GM18502 (cell line): ENCODE measurements at regions not wholly inside any gene's neighbourhood (a gene's known extent, or its start where the extent isn't known, plus 50 kb on each side); places are given as distances from the start of the nearest gene placed in this dataset.
"Not testable (repeated sequence)": the region's sequence is repeated elsewhere in the genome, so short reads cannot be mapped to it uniquely, and the experiment has no call there.

Source experiments
- ATAC-seq: cut with Tn5 transposase; IDR thresholded peaks from one replicate; pipeline ENCODE4 v1.9.1; 2021; ENCODE audit warnings: mild to moderate bottlenecking; ENCODE audit not compliant: unreplicated experiment, poor library complexity

DNA sequence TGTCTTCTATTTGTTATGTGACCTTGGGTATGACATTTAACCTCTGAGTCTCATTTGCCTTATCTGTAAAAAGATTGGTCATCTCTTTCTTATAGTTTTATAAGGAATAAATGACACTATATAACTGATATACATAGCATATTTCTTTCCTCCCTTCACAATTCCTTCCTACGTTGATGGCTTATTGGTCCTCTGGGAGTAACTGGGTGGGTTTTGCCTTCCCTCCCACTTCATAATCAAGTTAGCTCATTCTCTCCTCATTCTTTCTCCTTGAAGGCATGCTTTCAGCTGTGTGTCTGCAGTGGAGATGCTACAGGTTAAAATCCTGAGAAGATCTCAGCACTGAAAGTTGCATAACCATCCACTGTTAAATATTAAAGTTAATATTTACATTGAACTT is 382.4 kb downstream of the TMEM38B start:
- ATAC-seq, result no peak

DNA sequence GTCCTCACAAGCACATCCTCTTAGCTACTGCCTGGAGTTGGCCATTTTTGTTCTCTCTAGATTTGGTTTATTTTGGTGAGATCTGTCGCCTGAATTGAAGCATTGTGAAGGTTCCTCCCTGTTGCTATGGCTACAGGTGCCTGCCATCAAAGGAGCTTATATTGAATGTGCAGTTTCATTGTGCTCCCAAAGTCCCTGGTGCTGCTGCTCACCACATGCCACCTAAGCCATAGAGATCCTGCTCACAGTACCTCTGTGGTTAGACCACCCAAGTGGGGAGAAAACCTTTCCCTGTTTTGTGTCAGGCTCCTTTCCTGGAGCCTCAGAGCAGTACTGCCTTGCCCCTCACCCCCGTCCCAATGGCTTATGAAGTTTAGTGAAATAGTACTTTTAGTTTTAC is 383.4 kb downstream of the TMEM38B start:
- ATAC-seq, result no peak

DNA sequence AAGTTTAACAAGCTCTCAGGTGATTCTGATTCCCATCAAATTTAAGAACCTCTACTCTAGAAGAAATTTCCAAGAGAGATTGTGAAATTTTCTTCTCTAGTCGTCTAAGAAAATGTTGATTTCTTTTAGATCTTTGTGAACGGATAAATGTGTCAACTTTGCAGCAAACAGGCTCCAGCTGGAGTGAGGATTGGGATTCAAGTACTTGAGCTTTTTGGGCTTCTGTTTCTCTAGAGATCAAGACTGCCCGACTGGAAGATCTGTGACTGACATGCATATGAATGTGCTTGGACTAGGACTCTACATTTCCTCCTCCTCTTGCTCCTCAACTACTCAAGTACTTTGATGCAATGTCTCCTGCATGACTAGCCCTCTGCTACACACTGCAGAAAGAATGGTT is 388.3 kb downstream of the TMEM38B start:
- ATAC-seq, result no peak

DNA sequence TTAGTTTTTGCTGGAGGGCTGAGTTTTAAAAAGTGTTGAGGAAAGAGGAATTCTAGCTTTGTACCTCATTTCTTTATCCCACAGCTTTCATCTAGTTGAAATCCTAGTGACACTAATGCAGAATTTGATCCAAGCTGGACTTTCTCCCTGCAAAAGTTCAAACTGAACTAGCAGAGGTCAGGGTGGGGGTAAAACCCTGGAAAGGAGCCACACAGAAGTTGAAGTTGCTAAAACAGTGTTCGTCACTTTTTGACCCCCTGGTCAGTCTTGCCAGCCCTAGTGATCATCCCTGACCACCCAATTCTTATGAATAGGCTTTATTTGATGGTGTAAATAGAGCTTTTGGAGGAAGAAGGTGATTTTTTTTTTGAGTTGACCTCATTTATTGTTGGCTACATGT is 390.4 kb downstream of the TMEM38B start:
- ATAC-seq, result no peak

DNA sequence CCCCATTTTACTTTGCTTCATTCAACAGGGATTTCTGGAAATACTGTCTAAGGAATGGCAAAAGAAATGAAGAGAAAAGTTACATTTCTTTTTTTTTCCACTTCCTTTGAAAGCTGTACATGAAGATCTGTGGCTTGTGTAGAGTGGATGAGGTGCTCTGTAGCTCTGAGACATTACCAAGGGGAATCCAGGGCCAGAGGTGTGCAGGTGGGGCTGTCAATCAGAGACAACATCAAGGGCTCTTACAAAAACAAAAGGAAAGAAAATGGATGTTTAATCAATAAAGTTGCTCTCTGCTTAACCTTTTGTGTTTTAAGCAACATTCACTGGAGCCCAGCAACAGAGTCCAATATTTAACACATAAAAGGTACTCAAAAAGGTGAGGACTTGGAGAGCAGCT is 391.1 kb downstream of the TMEM38B start:
- ATAC-seq, result no peak

DNA sequence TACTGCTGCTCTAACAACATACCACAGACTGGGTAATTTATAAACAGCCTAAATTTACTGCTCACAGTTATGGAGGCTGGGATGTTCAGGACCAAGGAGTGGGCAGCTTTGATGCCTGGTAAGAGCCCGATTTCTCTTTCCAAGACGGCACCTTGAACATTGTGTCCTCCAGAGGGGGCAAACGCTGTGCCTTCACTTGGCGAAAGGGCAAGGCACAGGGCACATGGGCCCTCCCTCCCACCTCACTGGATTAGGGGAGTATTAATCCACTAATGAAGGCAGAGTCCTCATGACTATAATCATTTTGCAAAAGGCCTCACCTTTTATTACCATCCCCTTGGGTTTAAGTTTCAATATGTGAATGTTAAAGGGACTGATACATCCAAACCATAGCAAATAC is 397.7 kb downstream of the TMEM38B start:
- no peak for ATAC-seq

DNA sequence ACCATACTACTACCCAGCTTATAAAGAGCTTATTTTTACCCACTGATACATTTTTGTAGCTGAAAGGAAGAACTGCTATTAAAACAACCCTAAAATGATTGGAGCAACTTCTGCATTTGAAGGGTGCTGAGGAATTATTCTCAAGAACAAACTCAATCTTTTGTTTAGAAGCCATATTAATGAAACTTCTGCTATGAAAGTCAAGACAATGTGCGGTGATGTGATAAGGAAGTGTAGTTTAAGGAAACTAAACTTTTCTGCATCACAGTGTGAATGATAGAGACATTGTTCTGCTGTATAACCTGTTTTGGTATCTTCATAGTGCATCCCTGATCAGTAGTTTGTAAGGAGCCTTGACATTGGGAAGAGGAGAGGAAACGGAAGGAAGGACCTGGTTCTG is 408.5 kb downstream of the TMEM38B start:
- no peak for ATAC-seq

DNA sequence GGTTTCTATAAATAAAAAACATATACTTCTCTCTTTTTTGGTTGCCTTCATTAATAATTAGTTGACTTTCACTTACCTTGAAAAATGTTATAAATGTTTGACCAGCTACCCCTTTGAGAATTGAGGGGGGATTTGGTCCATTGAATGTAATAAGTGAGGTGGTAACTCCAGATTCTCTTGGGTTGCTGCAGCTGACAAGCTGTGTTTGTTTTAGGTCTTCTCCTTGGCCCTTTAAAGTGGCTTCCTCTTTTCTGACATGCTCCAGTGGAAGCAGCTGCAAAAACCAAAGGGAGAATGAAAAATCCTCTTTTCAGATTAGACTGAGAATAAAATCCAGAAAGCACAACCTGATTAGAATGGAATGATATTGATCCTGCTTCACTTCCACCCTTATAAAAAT is 410.5 kb downstream of the TMEM38B start:
- no peak for ATAC-seq

DNA sequence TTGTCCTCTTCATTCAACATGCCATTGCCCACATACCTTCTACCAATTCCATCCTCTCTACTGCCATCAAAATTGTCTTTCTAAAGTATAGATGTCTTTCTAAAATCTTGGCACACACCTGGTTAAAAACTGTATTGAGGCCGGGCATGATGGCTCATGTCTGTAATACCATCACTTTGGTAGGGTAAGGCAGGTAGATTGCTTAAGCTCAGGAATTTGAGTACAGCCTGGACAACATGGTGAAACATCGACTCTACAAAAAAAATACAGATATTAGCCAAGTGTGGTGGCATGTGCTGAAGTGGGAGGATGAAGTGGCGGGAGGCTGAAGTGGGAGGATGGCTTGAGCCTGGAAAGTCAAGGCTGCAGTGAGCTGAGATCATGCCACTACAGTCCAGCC is 412.1 kb downstream of the TMEM38B start:
- ATAC-seq, result no peak

DNA sequence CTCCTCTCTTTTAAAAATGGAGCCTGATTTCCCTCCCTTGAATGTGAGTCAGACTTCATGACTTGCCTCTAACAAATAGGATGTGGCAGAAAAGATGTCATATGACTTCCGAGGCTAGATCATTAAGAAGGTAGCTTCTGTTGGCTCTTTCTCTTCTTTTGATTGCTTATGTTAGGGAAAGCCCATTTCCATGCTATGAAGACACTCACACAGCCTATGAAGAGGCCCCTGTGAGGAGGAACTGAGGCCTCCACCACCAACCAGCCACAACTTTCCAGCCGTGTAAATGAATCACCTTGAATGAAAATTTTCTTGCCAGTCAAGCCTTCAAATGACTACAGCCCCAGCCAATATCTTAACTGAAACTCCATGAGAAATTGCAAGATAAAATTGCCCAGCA is 413.4 kb downstream of the TMEM38B start:
- no peak for ATAC-seq

DNA sequence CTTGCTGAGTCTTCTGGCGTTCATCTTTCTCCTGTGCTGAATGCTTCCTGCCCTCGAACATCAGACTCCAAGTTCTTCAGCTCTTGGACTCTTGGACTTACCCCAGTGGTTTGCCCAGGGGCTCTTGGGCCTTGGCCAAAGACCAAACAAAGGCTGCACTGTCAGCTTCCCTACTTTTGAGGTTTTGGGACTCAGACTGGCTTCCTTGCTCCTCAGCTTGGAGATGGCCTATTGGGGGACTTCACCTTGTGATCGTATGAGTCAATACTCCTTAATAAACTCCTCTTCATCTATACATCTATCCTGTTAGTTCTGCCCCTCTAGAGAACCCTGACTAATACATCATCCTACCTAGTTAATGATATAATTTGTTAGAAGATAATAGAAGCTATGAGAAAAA is 415.4 kb downstream of the TMEM38B start:
- ATAC-seq, result not testable (repeated sequence)

DNA sequence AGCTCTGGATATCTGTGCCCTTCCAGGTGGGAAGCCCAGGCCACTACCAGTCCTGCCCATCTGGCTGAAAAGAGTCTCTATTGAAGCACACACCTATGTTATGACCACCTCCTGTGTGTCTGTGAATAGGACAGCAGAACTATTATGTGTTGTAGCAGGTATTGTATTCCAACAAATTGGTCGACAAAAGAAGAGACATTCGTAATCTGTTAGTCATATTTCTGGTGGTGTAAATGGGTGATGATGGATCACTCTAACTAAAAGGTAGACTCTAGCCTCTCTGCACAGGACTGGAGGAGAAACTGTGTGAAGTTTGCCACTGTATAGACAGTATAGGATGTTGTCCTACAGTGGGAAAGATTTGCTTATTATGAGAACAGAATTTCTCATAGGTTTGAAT is 416.1 kb downstream of the TMEM38B start:
- no peak for ATAC-seq

DNA sequence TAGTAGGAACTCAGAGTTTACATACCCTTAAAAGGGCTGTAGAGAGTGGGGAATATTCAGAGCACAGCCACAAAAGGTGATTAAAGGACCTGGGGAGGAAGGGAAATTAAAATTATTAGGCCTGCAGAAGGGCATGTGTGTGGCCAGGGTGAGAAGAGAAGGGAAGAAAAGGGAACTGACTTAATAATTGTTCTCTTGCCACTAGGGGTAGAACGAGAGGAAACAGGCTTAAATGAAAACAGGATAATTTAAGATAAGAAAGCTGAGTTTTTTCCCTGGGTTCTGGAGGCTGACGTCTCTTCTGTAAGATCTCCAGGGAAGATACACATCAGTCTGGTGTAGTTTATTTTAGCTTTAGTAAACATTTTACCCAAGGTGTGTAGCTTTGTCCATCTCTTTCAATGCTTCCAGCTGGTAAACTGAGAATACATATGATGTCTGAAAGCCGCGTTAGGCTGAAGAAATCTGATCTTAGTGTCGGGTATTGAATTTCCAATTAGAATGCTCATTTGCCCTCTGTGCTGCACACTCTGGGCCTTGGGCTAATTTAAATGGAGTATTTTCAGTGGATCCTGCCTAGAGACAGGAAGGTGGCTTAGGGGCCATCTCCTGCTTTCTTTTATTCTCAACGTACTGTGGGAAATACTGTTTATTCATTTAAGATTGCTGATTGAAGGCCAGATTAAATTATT is 416.8 kb downstream of the TMEM38B start:
- no peak for ATAC-seq

DNA sequence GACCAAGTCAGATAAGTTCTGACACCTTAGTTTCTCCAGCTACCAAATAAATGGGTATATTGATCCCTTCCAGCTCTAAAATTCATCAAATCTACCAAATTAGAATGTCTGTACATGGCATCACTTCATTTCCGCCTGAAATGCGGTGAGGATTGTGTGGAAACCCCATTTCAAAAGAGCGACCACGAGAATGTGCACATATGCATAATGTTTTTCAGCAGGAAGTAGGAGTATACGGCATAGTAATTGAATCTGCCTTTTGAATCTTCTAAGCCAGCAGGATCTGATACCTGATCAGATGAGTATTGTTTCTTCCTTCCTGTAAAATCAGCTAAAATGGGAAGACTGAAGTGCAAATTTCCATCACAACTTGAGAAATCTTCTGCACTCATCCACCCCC is 418.6 kb downstream of the TMEM38B start:
- no peak for ATAC-seq

DNA sequence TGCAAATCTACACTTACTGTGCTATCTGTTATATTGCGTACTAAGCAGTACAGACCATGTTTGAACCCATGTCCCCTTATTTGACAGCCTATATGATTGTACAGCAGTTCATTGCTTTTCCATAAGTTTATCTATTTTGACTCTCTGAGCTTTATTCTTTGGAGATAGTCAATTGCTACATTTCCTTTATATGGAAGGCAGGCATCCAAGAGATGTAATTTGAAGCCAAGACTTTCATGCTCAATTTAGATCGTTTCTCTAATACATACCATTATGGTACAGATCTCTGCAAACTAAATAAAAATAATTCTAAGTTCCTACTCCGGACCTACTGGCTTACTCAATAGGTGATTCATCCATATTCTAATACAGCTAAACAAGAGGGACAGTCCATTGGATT is 424.8 kb downstream of the TMEM38B start:
- no peak for ATAC-seq

DNA sequence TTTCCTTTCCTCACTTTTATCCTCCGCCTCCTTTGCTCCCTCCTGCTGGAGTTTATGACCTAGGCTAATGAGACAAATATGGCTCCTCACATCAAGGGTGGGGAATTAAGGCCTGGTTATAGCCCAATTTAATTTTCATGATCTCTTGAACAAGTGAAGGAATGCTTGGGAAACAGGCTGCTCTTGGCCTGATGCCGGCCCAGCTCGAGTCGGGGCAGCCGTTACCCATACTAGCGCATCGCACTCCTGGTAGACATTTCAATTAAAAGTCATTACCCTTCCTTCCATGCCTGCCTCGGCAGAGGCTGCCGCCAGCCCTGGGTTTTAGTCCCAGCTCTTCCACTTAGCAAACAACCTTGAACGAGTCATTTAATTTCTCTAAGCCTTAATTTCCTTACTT is 425.7 kb downstream of the TMEM38B start:
- no peak for ATAC-seq

DNA sequence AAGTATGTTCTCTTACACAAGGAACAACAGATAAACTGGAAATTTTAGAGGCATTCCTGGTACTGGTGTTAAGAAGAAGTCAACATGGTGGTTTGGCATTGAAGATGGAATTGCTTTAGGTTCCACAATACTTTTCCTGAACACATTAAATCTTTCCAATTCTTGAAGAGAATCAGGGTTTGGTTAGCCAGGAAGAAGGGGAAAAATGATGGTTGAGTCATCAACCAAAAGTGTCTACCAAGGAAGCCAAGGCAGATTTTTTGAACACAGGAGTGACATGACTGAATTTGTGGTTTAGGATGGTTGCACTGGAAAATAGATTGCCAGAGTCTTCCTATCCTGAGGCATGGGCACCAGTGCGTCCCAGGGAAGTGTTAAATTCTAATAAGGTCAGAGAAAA is 433.4 kb downstream of the TMEM38B start:
- no peak for ATAC-seq

DNA sequence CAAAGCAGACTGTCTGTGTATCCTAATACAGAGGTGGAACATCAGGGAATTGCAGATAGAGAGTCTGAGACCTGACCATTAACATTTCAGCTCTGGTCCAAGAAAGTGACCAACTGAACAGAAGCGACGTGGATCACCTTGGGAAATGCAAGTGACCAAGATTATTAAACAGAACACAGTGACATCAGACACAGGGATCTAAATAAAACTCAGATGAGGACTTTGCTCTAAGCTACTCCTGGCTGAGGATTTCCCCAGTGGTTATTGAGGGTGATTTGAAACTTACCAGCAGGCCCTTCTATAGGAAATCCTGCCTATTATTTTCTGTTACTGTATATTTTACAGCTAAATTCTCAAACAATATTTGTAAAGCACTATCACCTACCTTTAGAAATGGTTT is 436.0 kb downstream of the TMEM38B start:
- no peak for ATAC-seq

DNA sequence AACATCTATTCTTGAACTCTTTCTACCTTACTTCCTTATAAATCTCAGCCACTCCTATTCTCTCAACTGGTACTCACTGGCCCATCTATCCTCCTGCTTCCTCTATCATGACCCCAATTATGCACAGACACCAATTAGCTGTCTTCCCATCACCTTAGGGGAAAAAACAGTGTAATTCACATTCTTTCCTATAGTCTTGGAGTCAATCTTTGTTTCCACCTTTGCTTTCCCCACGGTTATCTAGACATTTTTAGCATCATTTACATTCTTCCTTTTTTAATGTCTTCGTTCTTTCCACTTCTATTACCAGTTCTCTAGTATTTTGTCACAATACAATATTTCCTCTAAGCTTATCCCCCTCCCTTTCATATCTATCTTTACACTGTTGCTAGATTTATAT is 449.4 kb downstream of the TMEM38B start:
- ATAC-seq, result no peak

DNA sequence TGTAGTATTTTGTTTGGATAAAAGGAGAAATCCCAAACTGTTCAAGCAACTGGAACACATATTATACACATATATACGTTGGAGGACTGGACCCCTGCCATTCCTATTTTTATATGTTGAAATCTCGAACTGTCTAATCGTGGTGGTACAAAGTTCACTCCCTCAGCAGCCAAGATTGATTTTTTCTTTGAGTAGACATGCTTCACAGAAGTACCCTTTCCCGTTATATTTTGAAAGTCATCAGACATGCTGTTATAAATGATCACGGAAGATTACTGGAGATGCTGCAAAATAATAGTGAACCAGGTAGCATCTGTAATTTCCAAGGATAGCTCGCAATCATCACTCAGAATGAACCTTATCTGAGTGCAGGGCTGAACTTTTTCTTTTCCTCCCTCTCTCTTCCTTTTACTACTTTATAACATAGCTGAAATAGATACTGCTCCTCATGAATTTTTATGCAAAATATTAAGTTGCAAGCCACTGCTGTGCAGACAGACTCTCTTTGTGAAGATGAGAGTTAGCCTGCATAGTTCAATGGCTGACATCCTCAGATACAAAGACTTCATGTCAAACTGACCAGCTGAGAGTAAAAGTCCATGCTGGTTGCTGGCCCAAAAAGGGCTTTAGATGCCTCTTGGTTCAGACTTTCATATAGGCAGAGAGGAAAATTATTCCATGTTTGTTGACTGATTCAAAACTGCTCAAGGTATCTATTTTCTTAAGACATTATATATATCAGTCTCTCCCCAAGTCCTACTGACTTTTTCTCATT is 451.9 kb downstream of the TMEM38B start:
- ATAC-seq, result no peak

DNA sequence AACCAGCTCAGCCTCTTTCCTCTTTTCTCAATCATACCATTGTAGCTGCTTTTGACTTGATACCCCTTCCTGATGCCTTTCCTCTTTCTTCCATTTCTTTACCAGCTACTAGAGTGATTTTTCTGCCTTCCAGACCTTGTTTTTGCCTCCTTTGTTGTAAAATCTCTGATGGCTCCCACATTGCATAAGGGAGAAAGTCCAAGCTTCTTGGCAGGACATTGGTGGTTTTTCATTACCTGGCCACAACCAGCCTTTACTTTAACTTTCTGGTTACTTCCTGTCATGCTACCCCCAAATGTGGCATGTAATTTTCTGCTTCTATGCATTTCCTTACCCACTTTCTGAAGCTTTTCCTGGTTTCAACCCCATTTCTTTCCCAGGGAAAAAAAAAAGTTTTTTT is 452.5 kb downstream of the TMEM38B start:
- no peak for ATAC-seq

DNA sequence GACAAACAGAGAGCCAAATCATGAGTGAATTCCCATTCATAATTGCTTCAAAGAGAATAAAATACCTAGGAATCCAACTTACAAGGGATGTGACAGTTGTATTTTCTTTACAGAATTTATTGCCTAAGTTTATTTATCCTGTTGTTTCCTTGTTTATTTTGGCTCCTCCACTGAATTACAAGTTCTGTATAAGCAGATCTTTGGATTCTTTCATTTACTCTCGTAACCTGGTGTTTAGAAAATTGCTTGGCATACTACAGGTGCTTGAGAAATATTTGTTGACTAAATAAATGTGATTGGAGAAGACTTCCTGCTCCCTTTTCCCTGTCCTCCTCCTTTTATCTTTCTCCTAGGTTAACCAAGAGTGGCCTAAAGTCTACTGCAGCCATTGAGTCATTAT is 455.6 kb downstream of the TMEM38B start:
- no peak for ATAC-seq
